Transverse colon (tissue), 4 donors: ENCODE measurements at regions not wholly inside any gene's neighbourhood (a gene's known extent, or its start where the extent isn't known, plus 50 kb on each side); places are given as distances from the start of the nearest gene placed in this dataset.

ENCODE experiments used
- DNase-seq: peaks from one replicate; pipeline ENCODE4 v3.0.0-alpha.2; 2019
- H3K27ac ChIP-seq, 4 donors: fragments of 200-600 bp; sonication (generic); 2 replicates each; pipeline ENCODE4 v1.5.1; 2016 to 2018; ENCODE audit warnings: inconsistent platforms in 4 of 4
- H3K27me3 ChIP-seq: fragments of 200-600 bp; sonication (generic); 2 replicates; pipeline ENCODE4 v1.5.1; 2017; ENCODE audit warnings: inconsistent platforms
- H3K36me3 ChIP-seq, 4 donors: fragments of 200-600 bp; sonication (generic); 2 replicates each; pipeline ENCODE4 v1.5.1; 2017 to 2019; ENCODE audit warnings: inconsistent platforms in 4 of 4
- H3K4me1 ChIP-seq, 4 donors: fragments of 200-600 bp; sonication (generic); 2 replicates each; pipeline ENCODE4 v1.5.1; 2017 to 2020; ENCODE audit warnings: inconsistent platforms in 4 of 4
- H3K4me3 ChIP-seq, 4 donors: fragments of 200-600 bp; sonication (generic); 1 replicate in 1 of 4; 2 replicates in 3 of 4; pipeline versions ENCODE4 v1.5.1 to v1.6.1; 2017 to 2019; ENCODE audit warnings: inconsistent platforms in 4 of 4
- H3K9me3 ChIP-seq, 2 donors: fragments of 200-600 bp; sonication (generic); 2 replicates each; pipeline ENCODE4 v1.5.1; 2017 to 2019; ENCODE audit warnings: inconsistent platforms in 2 of 2
- CTCF ChIP-seq, 5 experiments: fragments of 200-600 bp in 3 of 5; fragments of 450-650 bp in 2 of 5; sonication (generic) in 3 of 5; IDR thresholded peaks; 1 replicate in 2 of 5; 2 replicates in 3 of 5; pipeline ENCODE4 v1.5.1; 2016 to 2017; ENCODE audit warnings: antibody characterized with exemption in 5 of 5, inconsistent platforms in 3 of 5, mild to moderate bottlenecking in 2 of 5, moderate library complexity in 1 of 5
- EP300 ChIP-seq: sonication (generic); formaldehyde crosslinking; IDR thresholded peaks from one replicate; pipeline ENCODE4 v1.6.1; 2017; ENCODE audit warnings: antibody characterized with exemption, low read depth
- POLR2A ChIP-seq: fragments of 450-650 bp; IDR thresholded peaks from one replicate; pipeline ENCODE4 v1.6.1; 2016; ENCODE audit warnings: antibody characterized with exemption, mild to moderate bottlenecking, moderate library complexity
- POLR2AphosphoS5 ChIP-seq, 3 donors: sonication (generic); formaldehyde crosslinking; IDR thresholded peaks; one replicate each; pipeline ENCODE4 v1.6.1; 2016; ENCODE audit warnings: antibody characterized with exemption in 3 of 3
- WGBS, 2 donors: methylation state at CpG; one replicate each; pipeline ENCODE4 v1.1.5; 2018; ENCODE audit warnings: low coverage in 1 of 2; 5-methylcytosine and 5-hydroxymethylcytosine counted together
- in situ Hi-C, 4 donors: fragments of 200-750 bp; cut with MboI; loops; one replicate each; pipeline versions ENCODE4 v1.15.0 to v1.15.1; 2017; ENCODE audit warnings: low sequenced_read_pairs in 3 of 4, low pct_ligation_motif_present in 1 of 4, low pct_unique_long_range_greater_than_20kb in 1 of 4
- intact Hi-C: fragments of 100-400 bp; cut with DNase I; formaldehyde crosslinking; loops from one replicate; pipeline ENCODE4 v1.15.1; 2023; ENCODE audit warnings: low total_unique reads

- H3K27me3 ChIP-seq: no peaks in the 10 kb centered on the region
- no peaks in the 10 kb centered on the region for H3K9me3 ChIP-seq
- intact Hi-C loops: no loop called here
- TF ChIP-seq POLR2AphosphoS5 (IDR thresholded peaks at IDR 0.05) (no peak), POLR2A (no peak), CTCF (IDR thresholded peaks at IDR 0.05) (no peak), EP300 (no peak)
- no peak for DNase-seq
- in situ Hi-C loops: no loop called here
- H3K4me3 ChIP-seq: no peak overlapping the region
- 75 to 80% methylated on average over 1 of the region's 1 CpG for WGBS, 2 donors
- no peak overlapping the region for H3K27ac ChIP-seq
- H3K4me1 ChIP-seq: no peaks in the 10 kb centered on the region
- no peaks in the 10 kb centered on the region for H3K36me3 ChIP-seq
Measured at GRCh38 chr12:61029516-61029915, 1230.7 kb upstream of the USP15 start.

GRCh38 chr12:61037792-61038191 lies 1222.4 kb upstream of the USP15 start:
- in situ Hi-C loops (no loop called here), intact Hi-C loops (no loop called here)
- 60 to 69% methylated on average over 1 of the region's 1 CpG for WGBS, 2 donors
- H3K36me3 ChIP-seq: no peaks in the 10 kb centered on the region
- DNase-seq: no peak
- TF ChIP-seq POLR2A (no peak), EP300 (no peak), POLR2AphosphoS5 (IDR thresholded peaks at IDR 0.05) (no peak), CTCF (IDR thresholded peaks at IDR 0.05) (no peak)
- no peaks in the 10 kb centered on the region for H3K27me3 ChIP-seq
- no peak overlapping the region for H3K4me3 ChIP-seq
- no peak overlapping the region for H3K27ac ChIP-seq
- H3K9me3 ChIP-seq: peaks cover 0 to 4% of the 10 kb centered on the region in 2 donors
- no peaks in the 10 kb centered on the region for H3K4me1 ChIP-seq

- no peak for DNase-seq
- Histone ChIP-seq H3K27me3 (no peaks in the 10 kb centered on the region), H3K27ac (no peak overlapping the region), H3K36me3 (no peaks in the 10 kb centered on the region), H3K4me1 (no peaks in the 10 kb centered on the region), H3K9me3 (no peaks in the 10 kb centered on the region), H3K4me3 (no peak overlapping the region)
- in situ Hi-C loops: no loop called here
- WGBS, 2 donors: 67 to 72% methylated on average over 3 of the region's 3 CpGs
- TF ChIP-seq POLR2A (no peak), EP300 (no peak), CTCF (IDR thresholded peaks at IDR 0.05) (no peak), POLR2AphosphoS5 (IDR thresholded peaks at IDR 0.05) (no peak)
- intact Hi-C loops: no loop called here
Measured at GRCh38 chr12:61043838-61044237, 1216.4 kb upstream of the USP15 start.

GRCh38 chr12:61044766-61045165 lies 1215.4 kb upstream of the USP15 start:
- no peak overlapping the region for H3K27ac ChIP-seq
- H3K4me1 ChIP-seq: no peaks in the 10 kb centered on the region
- TF ChIP-seq CTCF (IDR thresholded peaks at IDR 0.05) (no peak), POLR2AphosphoS5 (IDR thresholded peaks at IDR 0.05) (no peak), POLR2A (no peak), EP300 (no peak)
- H3K36me3 ChIP-seq: no peaks in the 10 kb centered on the region
- no peak overlapping the region for H3K4me3 ChIP-seq
- in situ Hi-C loops (no loop called here), intact Hi-C loops (no loop called here)
- DNase-seq: no peak
- no peaks in the 10 kb centered on the region for H3K27me3 ChIP-seq
- 54 to 57% methylated on average over 3 of the region's 3 CpGs for WGBS, 2 donors
- H3K9me3 ChIP-seq: no peaks in the 10 kb centered on the region
